Activated CD4-positive, alpha-beta T cell treated with anti-CD3 and anti-CD28 coated beads for 24 hours (primary cell): ENCODE measurements at regions not wholly inside any gene's neighbourhood (a gene's known extent, or its start where the extent isn't known, plus 50 kb on each side); places are given as distances from the start of the nearest gene placed in this dataset.
"Not testable (repeated sequence)": the region's sequence is repeated elsewhere in the genome, so short reads cannot be mapped to it uniquely, and the experiment has no call there.

Experiments used
- DNase-seq, 2 donors: peaks; one replicate each; pipeline ENCODE4 v3.0.0-alpha.2; 2020; ENCODE audit warnings: low read depth in 2 of 2

DNA sequence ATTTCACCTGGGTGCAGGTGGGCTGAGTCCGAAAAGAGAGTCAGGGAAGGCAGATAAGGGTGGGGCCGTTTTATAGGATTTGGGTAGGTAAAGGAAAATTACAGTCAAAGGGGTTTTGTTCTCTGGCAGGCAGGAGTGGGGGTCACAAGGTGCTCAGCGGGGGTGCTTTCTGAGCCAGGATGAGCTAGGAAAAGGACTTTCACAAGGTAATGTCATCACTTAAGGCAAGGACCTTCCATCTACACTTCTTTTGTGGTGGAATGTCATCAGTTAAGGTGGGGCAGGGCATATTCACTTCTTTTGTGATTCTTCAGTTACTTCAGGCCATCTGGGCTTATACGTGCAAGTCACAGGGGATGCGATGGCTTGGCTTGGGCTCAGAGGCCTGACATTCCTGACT is 68.6 kb upstream of the ARG1 start:
- DNase-seq: not testable (repeated sequence)

DNA sequence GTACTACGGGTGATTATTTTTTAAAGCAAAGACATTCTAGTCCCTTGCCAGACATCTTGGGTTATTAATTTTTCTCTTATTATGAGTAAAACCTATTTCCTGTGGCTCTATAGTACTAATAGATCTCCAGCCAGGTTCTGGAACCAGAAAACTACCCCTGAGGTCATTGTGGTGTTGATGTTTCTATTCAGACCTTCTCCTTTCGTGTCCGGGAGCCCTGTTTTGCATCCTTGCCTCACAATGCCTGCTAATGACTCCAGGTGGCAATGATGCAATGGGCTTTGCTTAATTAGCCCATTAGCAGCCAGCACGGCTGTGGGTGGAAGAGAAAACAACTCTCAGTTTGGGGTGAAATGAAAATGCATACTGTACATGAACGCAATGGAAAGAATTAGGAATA is 62.9 kb upstream of the ARG1 start:
- DNase-seq: no peak

DNA sequence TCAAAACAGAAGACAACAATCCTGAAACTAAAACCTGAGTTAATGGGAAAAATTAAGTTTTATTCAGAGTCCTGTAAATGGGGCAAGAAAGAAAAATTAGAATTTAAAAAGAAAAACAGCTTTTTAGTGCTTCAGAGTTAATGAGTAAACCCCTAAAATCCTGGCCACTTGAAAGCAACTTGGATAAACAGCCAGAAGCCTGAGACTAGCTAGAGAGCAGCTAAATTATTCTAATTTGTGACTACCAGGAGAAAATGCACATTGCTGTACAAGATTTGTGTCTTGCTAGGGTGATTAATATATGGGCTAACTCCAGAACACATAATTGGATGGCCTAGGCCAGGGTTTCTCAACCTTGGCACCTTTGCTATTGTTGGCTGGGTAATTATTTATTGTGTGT is 62.4 kb upstream of the ARG1 start:
- no peak for DNase-seq

DNA sequence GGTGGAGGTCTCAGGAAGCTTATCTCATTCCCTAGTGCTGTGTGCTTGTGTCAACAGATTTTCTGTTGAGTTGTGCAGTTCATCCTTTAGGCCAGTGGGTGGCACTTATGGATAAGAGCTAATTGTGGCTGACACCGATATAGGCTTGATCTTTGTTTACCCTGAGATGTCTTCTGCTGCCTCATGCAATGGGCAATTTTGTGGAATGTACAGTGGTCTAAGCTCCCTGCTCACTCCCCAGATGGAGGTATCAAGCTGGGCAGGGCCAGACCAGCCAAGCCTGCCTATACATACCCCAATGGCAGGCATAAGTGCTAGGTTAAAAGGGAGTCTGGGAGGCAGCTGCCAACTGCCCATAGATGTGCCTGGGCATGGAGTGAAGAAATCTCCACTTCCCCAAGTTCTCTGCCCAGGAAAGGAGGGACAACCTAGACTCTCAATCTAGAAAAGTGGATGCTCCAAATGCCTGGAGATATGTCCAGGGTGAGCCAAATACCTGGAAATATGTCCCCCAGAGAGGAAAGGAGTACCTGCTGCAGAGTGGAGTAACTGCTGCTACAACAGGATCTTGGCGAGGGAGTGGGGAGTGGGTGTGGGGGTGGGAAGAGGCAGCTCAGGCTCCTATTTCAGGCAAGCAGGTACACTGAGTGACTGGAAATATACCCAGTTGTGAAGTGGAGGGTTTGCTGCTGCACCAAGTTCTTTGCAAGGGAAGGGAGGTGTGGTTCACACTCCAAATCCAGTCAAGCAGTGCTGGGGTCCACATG is 53.2 kb upstream of the ARG1 start:
- DNase-seq: no peak
